GM19035 (cell line): ENCODE measurements at regions not wholly inside any gene's neighbourhood (a gene's known extent, or its start where the extent isn't known, plus 50 kb on each side); places are given as distances from the start of the nearest gene placed in this dataset.
A peak's percentile ranks its signal among the peaks of the same experiment; 100 is the strongest.
"Not testable (repeated sequence)": the region's sequence is repeated elsewhere in the genome, so short reads cannot be mapped to it uniquely, and the experiment has no call there.

Source experiments
- ATAC-seq: cut with Tn5 transposase; IDR thresholded peaks from one replicate; pipeline ENCODE4 v1.9.1; 2021; ENCODE audit not compliant: unreplicated experiment

DNA sequence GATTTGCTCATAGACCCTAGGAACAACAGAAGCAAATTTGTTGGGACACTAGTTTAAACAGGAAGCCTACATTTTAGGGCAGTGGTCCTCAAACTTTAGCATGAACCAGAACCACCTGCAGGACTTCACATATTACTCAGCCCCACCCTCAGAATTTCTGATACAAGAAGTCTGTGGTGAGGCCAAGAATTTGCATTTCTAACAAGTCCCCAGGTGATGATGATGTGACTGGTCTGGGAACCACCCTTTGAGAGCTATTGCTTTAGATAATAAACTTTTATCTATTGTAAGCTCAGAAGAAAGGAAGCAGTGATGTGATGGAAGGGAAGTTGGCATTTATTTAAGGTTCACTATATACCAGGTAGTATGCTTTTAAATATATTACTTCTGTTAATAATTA lies 194.0 kb downstream of the FAM181B start:
- peak; percentile 72 for ATAC-seq

DNA sequence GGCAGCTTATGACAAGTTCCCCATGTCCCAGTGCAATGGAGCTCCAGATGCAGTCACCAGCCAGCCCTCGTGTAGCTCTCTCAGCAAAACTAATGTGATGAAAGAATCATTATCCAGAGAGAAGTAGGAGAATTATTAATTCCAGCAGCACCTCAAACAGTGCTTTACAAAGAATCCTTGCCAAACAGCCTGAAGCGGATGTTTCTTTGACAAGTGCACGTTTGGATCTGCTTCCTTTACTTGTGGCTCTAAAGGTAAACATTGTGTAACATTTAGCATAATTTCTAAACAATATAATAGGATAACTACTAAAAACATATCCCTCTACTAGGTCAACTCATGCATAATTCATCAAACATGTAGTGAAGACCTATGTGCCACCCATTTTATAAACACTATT lies 197.0 kb downstream of the FAM181B start:
- no peak for ATAC-seq

DNA sequence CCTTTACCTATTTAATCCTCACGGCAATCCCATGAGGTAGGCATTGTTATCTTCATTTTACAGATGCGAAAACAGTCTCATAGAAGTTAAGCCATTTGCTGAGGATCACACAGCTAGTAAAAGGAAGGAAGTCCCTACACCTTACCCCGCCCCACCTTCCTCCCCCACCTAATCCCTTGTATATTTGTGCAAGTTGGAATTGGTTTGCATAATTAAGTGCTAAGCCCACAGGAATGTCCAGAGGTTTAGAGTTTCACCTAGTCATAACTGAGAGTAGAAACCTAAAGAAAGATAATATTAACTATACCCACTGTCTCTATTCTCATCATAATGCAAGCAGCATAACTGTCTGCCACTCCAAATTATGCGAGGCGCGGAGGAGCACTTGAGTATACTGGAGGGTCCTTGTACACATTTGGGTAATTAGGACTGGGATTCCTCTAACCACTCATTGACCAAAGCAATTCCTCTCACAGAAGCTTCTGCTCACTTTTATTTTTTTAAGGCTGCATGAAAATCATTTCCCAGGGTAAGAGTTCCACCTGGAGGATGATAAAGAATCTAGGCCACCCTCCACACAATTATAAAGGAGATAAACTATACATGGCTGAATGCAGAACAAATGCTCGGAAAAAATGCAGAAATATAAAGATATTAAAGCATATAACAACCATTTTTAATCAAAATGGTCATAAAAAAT lies 199.9 kb downstream of the FAM181B start:
- ATAC-seq, result no peak

DNA sequence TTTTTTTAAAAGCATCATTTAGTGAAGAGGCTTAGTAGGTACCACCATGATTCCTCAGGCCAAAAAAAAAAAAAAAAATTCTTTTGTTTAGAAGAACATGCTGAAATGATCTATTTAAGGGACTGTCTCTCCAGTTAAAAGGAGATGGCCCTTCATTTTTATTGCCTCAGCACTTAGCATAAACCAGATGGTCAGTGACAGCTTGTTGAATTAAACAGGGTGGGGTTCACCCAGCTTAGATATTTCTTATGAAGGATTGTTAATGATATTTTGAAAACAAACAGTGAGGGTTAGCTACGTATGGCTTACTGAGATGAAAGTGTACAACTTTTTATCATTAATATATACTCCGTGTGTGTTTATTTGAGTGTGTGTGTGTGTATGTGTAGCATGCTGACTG lies 203.7 kb downstream of the FAM181B start:
- ATAC-seq, result no peak

DNA sequence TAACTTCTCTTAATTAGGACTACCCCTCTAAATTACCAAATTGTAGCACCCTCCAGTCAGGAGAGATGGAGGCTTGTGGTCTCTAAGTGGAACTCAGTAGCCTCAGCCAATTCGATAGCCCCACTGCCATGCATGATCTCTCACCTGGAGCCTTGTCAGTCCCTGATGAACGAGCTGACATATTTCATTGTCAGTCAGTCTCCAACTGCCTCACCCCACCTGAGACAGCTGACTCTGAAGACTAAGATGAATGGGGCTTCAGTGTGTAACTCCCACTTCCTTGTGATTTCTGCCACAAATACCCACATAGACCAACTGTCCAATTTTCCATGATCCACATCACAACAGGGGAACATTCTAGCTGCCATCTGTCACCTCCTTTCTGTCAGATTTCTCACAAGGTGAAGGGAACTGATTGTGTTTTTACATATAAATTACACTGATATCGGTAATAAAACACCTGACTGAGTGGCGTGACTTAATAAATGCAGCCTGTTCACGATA lies 206.5 kb downstream of the FAM181B start:
- no peak for ATAC-seq

DNA sequence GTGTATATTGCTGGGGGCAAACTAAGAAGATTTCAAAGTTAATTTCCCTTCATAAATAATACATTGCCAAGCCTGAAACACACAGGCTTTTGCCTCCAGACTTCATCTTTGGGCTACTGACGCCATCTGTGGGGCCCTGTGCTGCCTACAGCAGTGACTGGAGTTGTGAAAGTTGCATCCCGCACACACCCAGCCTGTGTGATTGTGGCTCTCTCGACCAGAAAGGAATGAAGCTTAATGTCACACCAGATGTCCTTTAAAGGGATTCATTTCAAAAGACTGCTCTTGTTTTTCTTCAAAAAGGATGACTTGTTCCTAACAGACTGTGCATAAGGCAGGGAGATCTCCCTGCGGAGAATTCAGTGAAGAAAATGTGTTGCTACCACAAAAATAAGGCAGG lies 210.5 kb downstream of the FAM181B start:
- no peak for ATAC-seq

DNA sequence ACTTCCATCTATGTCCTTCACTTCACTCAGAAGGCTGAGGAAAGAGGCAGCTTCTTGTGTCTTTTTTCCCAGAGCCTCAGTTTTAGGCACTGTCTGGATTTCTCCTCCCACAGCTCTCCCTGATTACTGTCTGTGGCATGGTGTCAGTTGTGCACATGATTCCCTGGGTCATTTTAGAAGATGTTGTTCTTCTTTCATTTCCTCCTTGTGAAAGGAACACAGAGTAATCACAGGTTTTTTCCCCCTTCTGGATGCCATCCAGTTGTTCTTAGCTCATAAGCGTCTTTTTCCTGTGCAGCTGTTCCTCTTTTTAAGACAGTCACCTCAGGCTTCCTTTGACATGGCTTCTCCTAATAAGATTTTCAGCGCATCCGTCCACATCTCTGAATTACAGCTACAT lies 212.2 kb downstream of the FAM181B start:
- ATAC-seq, result no peak

DNA sequence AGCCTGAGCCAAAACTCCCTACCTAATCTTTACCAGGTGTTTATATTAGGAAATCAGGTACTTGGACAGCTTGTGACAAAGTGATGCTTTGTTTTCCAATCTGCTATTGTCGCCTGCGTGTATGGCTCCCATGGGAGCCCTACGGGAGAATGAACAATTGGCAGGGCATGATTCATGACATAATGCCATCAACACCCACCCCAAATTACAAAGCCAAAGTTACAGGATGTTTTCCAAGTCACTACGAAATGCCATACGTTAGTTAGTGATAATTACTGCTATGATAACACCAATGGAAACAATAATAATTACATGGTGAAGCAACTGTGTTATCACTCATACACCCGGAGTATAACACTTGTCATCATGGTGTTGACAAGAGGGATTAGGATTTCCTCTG lies 226.4 kb downstream of the FAM181B start:
- no peak for ATAC-seq

DNA sequence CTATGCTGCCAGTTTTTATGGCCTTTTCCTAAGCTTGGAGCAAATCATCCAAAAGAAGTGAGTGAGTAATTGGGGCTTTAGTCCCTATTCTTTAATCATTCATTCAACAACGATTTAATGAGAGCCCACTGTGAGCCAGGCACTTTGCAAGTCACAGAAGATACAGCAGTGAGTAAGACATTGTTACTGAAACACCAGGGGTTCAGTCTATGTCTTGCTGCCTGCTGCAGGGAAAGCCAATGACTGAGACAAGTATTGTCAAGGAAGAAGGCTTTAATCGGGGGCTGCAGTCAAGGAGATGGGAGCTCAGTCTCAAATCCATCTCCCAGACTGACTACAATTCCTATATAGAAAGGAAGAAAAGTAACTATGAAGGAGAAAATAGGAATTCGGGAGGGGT lies 228.3 kb downstream of the FAM181B start:
- no peak for ATAC-seq

DNA sequence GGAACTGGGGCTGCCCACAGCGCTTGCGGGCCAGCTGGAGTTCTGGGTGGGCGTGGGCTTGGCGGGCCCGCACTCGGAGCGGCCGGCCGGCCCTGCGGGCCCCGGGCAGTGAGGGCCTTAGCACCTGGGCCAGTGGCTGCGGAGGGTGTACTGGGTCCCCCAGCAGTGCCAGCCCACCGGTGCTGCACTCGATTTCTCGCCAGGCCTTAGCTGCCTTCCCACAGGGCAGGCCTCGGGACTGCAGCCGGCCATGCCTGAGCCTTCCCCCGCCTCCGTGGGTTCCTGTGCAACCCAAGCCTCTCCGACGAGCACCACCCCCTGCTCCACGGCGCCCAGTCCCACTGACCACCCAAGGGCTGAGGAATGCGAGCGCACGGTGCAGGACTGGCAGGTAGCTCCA lies 232.5 kb downstream of the FAM181B start:
- not testable (repeated sequence) for ATAC-seq

DNA sequence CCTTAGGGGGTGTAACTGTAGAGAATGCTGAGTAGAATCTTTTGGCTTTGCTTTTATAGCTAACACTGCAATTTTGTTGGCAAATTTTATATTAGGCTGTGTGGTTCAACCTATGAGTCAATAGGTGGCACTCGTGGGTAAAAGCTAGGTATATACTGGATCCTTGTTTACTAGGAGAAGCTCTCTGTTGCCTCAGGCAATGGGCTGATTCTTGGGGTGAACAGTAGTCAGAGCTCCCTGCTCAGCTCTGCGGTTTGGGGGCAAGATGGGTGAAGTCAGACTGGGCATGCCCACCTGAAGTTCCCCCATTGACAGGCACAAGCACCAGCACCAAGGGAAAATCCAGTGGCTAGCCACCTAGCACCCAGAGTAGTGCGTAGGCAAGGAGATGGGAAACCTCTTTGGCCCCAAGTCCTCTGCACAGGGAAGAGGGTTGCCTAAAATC lies 238.7 kb downstream of the FAM181B start:
- peak; percentile 61 for ATAC-seq

DNA sequence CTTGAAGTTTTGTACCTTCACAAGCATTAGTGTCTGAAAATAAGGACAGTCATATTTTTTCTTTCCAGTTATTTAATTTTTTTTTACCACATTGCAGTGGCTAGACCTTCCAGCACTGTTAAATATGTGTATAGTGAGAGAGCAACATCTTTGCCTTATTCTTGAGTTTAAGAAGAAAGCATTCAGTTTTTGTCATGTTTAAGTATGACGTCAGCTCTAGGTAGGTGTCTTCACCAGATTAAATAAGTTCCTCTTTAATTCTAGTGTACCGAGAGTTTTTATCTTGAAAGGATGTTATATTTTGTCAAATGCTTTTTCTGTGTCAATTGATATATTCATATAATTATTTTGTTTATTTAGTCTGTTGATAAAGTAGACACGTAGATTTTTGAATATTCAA lies 258.8 kb downstream of the FAM181B start:
- ATAC-seq, result no peak

DNA sequence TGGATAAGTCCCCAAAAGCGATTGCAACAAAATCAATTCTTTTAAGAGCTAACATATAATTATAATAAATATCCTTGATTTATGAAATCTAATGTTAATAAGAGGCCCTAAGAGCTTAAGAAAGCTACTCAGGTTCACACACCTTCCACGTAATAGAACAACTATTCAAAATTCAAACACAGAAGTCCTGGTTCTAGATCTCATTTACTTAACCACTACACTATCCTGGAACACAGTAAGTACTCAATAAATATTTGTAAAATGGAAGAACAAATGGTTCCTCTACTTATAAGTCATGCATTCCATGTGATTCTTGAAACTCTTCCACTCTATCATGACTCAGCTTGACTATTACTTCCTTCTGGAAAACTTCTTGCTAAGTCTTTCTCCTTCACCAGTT lies 268.2 kb downstream of the FAM181B start:
- no peak for ATAC-seq

DNA sequence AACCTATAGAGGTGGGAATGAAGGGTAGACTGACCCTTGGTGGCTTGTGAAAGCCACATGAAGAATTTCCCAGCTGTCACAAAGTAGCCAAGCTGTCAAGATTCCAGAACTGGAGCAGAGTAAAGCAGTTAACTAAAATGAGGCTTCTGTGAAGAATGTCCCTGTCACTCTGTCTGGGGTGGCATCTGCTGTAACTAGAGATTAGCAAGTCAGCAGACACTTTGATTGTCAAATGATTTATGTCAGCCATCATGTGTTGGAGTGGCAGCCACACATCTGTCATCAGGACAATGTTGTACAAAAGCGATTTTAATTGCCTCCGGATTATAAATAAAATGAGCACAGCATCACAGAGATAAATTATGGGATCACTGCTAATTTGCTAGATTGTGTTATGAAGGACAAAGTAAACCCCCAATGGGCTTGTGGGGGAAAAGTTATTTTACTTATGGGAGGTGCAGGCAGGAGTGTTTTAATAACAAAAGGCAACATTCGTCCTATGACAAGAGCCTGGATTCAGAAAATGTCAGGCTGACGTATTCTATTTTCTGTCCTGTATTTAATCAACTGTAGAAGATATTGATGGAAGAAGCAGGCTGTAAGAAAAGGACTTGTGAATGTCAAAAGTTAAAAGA lies 270.9 kb downstream of the FAM181B start:
- no peak for ATAC-seq

DNA sequence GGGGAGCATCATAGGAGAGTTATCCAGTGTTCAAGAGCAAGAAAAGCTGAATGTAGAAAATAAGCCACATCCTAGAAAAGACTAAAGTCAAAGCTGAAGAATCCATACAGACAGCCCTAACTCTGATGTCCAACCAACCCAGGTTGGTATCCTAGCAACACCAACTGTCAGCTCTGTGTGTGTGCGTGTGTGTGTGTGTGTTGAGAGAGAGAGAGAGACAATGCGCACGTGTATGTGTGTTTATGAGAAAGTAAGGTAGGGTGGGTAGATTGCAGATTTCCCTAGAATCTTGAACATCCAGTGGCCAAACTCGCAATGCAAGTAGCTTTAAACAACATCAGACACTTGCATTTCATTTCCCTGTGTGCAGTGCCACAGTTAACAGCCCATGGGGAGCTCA lies 274.9 kb downstream of the FAM181B start:
- ATAC-seq, result no peak

DNA sequence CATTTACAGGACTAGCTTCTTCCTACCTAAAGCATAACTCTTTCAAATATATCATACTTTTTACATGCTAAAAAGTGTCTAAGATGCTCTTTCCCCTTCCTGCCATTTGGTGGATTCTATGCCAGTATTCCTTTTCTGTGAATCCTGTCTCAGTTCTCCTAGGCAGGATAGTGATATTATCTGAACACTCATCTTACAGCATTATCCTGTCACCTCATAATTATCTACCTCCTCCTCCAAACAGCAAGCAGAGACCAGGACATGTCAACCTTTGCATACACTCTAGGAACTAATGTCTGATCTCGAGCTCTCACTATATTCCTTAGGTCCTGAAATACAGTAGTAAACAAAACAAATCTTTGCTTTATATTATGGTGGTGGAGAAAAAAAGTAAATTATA lies 275.5 kb downstream of the FAM181B start:
- no peak for ATAC-seq

DNA sequence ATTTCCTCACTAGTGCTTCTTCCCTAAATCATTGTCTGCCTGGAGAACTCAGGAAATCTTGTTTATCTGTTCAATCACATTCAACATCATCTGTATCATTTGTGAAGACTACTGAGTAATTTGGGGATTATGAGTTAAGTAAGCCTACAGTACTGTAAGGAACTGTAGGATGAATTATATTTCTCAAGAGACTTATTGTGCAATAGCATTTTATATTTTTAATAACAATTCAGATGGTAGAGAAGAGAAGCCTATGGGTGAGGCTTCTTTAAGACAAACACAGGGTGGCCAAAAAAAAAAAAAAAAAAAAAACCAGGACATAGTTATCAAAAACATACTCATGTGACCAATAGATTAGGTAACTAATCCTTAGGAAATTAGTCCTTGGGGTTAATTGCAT lies 282.7 kb downstream of the FAM181B start:
- no peak for ATAC-seq

DNA sequence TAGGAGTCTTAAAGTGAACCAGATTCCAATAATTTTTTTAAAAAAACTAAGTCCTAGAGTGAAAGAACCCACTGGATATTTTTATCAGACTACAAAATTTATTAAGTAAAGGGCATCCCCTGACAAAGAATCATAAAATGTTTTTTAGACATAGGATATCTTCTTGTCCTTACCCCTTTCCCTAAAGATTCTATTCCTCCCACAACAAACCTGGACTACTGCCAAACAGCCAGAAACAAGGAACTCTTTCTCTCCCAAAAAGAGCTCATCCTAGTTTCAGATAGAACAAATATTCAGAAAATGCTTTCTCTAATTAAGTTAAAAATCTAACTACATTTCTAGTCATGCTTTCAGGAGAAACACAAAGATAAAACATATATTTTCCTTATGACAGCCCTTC lies 327.1 kb downstream of the FAM181B start:
- ATAC-seq, result no peak

DNA sequence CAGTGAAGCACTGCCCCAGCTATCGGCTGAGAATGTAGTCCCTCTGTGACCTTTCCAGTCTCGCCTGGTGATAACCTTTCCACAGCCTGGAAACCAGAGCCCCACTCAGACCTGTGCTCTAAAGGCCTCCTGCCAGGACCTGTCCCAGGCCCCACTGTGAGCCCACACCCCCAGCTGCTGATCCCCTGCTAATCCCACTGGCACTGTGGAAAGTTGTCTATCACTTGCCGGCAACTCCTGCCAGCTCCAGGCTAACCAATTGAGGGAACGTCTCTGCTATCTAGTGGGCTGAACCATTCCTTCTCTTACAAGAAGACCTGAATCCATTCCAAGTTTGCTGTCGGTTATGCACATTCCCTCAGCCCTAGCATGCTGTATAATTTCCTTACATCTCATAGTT lies 328.2 kb downstream of the FAM181B start:
- ATAC-seq, result no peak

DNA sequence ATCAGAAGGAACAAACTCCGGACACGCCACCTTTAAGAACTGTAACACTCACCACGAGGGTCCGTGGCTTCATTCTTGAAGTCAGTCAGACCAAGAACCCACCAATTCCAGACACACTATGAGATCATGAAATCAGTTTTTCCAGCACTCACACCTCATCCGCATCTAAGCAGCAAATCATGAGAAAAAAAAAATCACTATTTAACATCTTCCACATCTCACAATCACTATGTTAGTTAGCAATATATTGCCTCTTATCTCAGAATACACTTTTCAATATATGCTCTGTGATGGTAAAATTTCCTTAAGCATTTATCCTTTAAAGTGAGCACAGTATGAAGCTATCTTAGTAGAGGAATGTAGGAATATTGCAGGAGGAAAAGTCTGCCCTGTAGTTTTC lies 328.7 kb downstream of the FAM181B start:
- ATAC-seq, result no peak

DNA sequence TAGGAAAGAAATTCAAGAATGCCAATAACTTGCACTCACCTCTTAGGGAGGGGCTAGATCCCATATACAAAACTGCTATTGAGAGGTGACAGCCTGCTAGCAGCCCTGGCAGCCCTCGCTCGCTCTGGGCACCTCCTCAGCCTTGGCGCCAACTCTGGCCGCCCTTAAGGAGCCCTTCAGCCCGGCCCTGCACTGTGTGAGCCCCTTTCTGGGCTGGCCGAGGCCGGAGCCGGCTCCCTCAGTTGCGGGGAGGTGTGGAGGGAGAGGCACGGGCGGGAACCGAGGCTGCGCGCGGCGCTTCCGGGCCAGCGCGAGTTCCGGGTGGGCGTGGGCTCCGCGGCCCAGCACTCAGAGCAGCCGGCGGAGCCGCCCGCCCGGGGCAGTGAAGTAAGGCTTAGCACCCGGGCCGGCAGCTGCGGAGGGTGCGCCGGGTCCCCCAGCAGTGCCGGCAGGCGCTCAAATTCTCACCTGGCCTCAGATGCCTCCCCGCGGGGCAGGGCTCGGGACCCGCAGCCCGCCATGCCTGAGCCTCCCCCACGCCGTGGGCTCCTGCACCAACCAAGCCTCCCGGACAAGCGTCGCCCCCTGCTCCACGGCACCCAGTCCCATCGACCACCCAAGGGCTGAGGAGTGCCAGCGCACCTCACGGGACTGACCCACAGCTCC lies 329.9 kb downstream of the FAM181B start:
- ATAC-seq, result no peak

DNA sequence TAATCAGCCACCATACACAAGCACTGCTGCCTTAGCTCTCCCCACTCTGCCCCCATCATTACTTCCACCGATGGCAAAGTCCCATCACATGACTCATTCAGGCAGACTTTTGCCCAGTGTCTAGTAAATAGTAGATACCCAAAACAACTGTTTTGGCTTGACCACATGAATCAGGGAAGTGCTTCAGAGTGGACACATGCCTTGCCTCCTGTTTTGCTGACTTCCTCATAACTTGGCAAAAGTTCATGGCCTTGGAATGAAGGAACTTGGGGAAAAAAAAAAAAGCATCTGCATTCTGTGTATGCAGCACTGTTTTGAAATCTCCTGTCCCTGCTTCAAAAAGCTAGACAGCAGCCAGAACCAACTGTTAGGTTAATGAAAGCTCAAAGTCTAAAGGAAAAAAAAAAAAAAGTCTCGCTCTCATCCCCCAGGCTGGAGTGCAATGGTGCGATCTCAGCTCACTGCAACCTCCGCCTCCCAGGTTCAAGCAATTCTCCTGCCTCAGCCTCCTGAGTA lies 335.3 kb downstream of the FAM181B start:
- ATAC-seq, result no peak
